SK-N-SH treated with all-trans-retinoic acid at 6 μM for 48 hours (cell line): ENCODE measurements at regions not wholly inside any gene's neighbourhood (a gene's known extent, or its start where the extent isn't known, plus 50 kb on each side); places are given as distances from the start of the nearest gene placed in this dataset.

Experiments used
- RARB ChIP-seq: fragments of 250-450 bp; sonication (Bioruptor Pico); IDR thresholded peaks from 2 replicates; pipeline ENCODE4 v1.8.0; 2021; ENCODE audit warnings: mild to moderate bottlenecking, moderate library complexity
- SNAI2 ChIP-seq: fragments of 250-450 bp; sonication (Bioruptor Pico); IDR thresholded peaks from 2 replicates; pipeline ENCODE4 v1.5.0; 2020; ENCODE audit warnings: mild to moderate bottlenecking, moderate library complexity
- TOX ChIP-seq: fragments of 250-450 bp; sonication (Bioruptor Pico); IDR thresholded peaks from 2 replicates; pipeline ENCODE4 v1.8.0; 2021; ENCODE audit warnings: mild to moderate bottlenecking, moderate library complexity, borderline replicate concordance
- ZFP3 ChIP-seq: fragments of 250-450 bp; sonication (Bioruptor Pico); IDR thresholded peaks from 2 replicates; pipeline ENCODE4 v1.5.0; 2020; ENCODE audit warnings: mild to moderate bottlenecking, moderate library complexity

DNA sequence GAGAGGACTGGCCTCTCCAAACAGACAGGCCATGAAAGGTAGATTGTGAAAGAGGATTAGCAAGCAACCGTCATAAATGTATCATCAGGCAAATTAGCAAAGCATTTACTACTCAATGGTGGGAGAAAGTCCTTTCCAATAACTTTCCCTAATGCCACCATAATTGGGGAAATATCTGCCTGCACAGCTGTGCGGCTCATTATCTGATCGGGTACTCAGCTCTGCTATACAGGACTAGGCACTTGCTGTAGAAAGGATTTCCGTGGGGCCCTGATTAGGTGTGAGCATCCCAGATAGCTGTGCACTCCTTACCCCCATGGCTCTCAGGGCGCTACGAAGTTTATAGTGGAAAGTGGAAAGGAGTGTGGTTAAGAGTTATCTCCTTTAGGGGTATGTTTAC is 309.7 kb upstream of the PLET1 start:
- TF ChIP-seq ZFP3 (CRISPR knock-in tag): no peak
- no peak for TF ChIP-seq RARB (CRISPR knock-in tag)
- TF ChIP-seq TOX: no peak
- TF ChIP-seq SNAI2: no peak
